Hepatocyte (in vitro differentiated cells): ENCODE measurements at regions not wholly inside any gene's neighbourhood (a gene's known extent, or its start where the extent isn't known, plus 50 kb on each side); places are given as distances from the start of the nearest gene placed in this dataset.

Source experiments
- DNase-seq: peaks from one replicate; pipeline ENCODE4 v3.0.0-alpha.2; 2016; ENCODE audit warnings: low spot score
- H2AFZ ChIP-seq: fragments of 200-600 bp; sonication (generic); 2 replicates; pipeline ENCODE4 v1.6.0; 2016; ENCODE audit warnings: antibody characterized with exemption, mild to moderate bottlenecking
- H3K27ac ChIP-seq: fragments of 200-600 bp; sonication (generic); 2 replicates; pipeline ENCODE4 v1.5.1; 2016; ENCODE audit warnings: mild to moderate bottlenecking
- H3K27me3 ChIP-seq: fragments of 200-600 bp; sonication (generic); 2 replicates; pipeline ENCODE4 v1.6.1; 2016
- H3K36me3 ChIP-seq: fragments of 200-600 bp; sonication (generic); replicated peaks from 2 replicates; pipeline ENCODE4 v1.5.1; 2016; ENCODE audit warnings: low read depth; ENCODE audit not compliant: insufficient read depth
- H3K4me1 ChIP-seq: fragments of 200-600 bp; sonication (generic); 2 replicates; pipeline ENCODE4 v1.5.1; 2016; ENCODE audit warnings: mild to moderate bottlenecking, moderate library complexity; ENCODE audit not compliant: insufficient read depth
- H3K4me2 ChIP-seq: fragments of 200-600 bp; sonication (generic); 2 replicates; pipeline ENCODE4 v1.6.0; 2016
- H3K4me3 ChIP-seq: fragments of 200-600 bp; sonication (generic); 2 replicates; pipeline ENCODE4 v1.5.1; 2016; ENCODE audit warnings: mild to moderate bottlenecking
- H3K79me2 ChIP-seq: fragments of 200-600 bp; sonication (generic); 2 replicates; pipeline ENCODE4 v1.6.0; 2017; ENCODE audit warnings: mild to moderate bottlenecking
- H3K9me2 ChIP-seq: fragments of 200-600 bp; sonication (generic); replicated peaks from 2 replicates; pipeline ENCODE4 v1.6.0; 2017; ENCODE audit warnings: mild to moderate bottlenecking; ENCODE audit not compliant: insufficient read depth
- H3K9me3 ChIP-seq: fragments of 200-600 bp; sonication (generic); 2 replicates; pipeline ENCODE4 v1.5.1; 2016; ENCODE audit warnings: low read depth, mild to moderate bottlenecking
- H4K20me1 ChIP-seq: fragments of 200-600 bp; sonication (generic); 2 replicates; pipeline ENCODE4 v1.6.0; 2016; ENCODE audit warnings: mild to moderate bottlenecking; ENCODE audit not compliant: insufficient read depth, poor library complexity, severe bottlenecking
- CTCF ChIP-seq: fragments of 200-600 bp; sonication (generic); IDR thresholded peaks from 2 replicates; pipeline ENCODE4 v1.5.1; 2016; ENCODE audit warnings: antibody characterized with exemption, mild to moderate bottlenecking; ENCODE audit not compliant: poor library complexity
- EZH2 ChIP-seq: fragments of 200-600 bp; sonication (generic); IDR thresholded peaks from 2 replicates; pipeline ENCODE4 v1.6.1; 2016; ENCODE audit warnings: antibody characterized with exemption, mild to moderate bottlenecking, borderline replicate concordance
- EZH2phosphoT487 ChIP-seq: fragments of 200-600 bp; sonication (generic); IDR thresholded peaks from one replicate; pipeline ENCODE4 v1.6.1; 2018; ENCODE audit warnings: antibody characterized with exemption, mild to moderate bottlenecking, low read depth, moderate library complexity; ENCODE audit not compliant: unreplicated experiment, severe bottlenecking
- WGBS: methylation state at CpG from one replicate; pipeline ENCODE4 v1.1.6; 2016; ENCODE audit warnings: low lambda C conversion rate; ENCODE audit errors: missing lambda C conversion rate; 5-methylcytosine and 5-hydroxymethylcytosine counted together

GRCh38 chr6:145295746-145296145, 439.6 kb downstream of the EPM2A start:
- Histone ChIP-seq H3K9me2 (no peaks in the 10 kb centered on the region), H3K9me3 (no peaks in the 10 kb centered on the region), H2AFZ (no peak overlapping the region), H3K4me3 (no peak overlapping the region), H3K4me1 (no peaks in the 10 kb centered on the region), H3K79me2 (no peaks in the 10 kb centered on the region), H3K27me3 (no peaks in the 10 kb centered on the region), H3K27ac (no peak overlapping the region), H4K20me1 (no peaks in the 10 kb centered on the region), H3K4me2 (no peak overlapping the region), H3K36me3 (no peaks in the 10 kb centered on the region)
- TF ChIP-seq EZH2 (no peak), EZH2phosphoT487 (no peak), CTCF (no peak)
- WGBS = 95% methylated on average over 2 of the region's 2 CpGs
- DNase-seq = no peak

GRCh38 chr6:145305670-145306069, 429.6 kb downstream of the EPM2A start:
- no peaks in the 10 kb centered on the region for H3K27me3 ChIP-seq
- no peak overlapping the region for H3K4me2 ChIP-seq
- no peak overlapping the region for H3K27ac ChIP-seq
- TF ChIP-seq CTCF (no peak), EZH2phosphoT487 (no peak), EZH2 (no peak)
- H3K9me3 ChIP-seq = no peaks in the 10 kb centered on the region
- no peak for DNase-seq
- H3K4me1 ChIP-seq = no peaks in the 10 kb centered on the region
- 92% methylated on average over 1 of the region's 1 CpG for WGBS
- no peak overlapping the region for H3K4me3 ChIP-seq
- H3K36me3 ChIP-seq = no peaks in the 10 kb centered on the region
- no peaks in the 10 kb centered on the region for H3K9me2 ChIP-seq
- no peaks in the 10 kb centered on the region for H4K20me1 ChIP-seq
- no peaks in the 10 kb centered on the region for H3K79me2 ChIP-seq
- no peak overlapping the region for H2AFZ ChIP-seq

GRCh38 chr6:145306489-145306888, 428.8 kb downstream of the EPM2A start:
- Histone ChIP-seq H2AFZ (no peak overlapping the region), H4K20me1 (no peaks in the 10 kb centered on the region), H3K9me2 (no peaks in the 10 kb centered on the region), H3K4me2 (no peak overlapping the region), H3K27me3 (no peaks in the 10 kb centered on the region), H3K4me3 (no peak overlapping the region), H3K9me3 (no peaks in the 10 kb centered on the region), H3K4me1 (no peaks in the 10 kb centered on the region), H3K79me2 (no peaks in the 10 kb centered on the region), H3K27ac (no peak overlapping the region), H3K36me3 (no peaks in the 10 kb centered on the region)
- TF ChIP-seq EZH2phosphoT487 = no peak
- no peak for TF ChIP-seq CTCF
- no peak for TF ChIP-seq EZH2
- WGBS = 92% methylated on average over 5 of the region's 5 CpGs
- no peak for DNase-seq
